ENCODE measurements at regions not wholly inside any gene's neighbourhood (a gene's known extent, or its start where the extent isn't known, plus 50 kb on each side); places are given as distances from the start of the nearest gene placed in this dataset.
A peak's percentile ranks its signal among the peaks of the same experiment; 100 is the strongest.

DNA sequence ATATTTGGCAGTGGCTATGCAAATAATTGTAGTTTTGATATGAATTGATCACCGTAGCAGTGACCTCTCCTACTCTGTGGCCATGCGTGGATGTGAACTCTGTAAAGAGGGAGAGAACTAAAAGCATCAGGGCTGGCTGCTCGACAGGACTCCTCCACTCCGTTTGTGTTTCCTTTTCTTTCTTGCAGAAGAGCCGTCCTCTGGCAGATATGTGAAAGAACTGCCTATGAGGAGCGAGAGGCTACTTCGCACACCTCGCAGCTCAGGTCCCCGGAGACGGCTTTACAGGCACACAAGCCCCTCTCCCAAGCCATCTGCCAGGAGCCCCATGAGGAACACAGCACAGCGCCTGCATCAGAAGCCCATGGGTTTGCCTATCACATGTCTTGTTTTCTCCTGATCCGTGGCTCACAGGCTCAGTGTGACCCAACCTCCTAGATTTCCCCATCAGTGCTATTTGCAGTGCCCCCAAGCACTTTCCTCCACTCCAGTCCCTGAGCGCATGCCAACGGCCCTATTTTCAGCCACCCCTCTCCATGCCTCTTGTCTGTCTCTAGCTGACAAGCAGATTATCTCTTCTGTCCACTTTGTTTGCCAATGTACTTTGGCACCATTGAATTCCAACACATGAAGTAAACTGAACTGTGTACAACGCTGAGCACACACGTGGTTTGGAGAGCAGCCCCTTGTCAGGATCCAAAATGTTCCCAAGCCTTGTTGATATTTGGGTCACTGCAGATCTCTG is 164.3 kb upstream of the AKR1E2 start:
- DNase-seq = no peak

DNA sequence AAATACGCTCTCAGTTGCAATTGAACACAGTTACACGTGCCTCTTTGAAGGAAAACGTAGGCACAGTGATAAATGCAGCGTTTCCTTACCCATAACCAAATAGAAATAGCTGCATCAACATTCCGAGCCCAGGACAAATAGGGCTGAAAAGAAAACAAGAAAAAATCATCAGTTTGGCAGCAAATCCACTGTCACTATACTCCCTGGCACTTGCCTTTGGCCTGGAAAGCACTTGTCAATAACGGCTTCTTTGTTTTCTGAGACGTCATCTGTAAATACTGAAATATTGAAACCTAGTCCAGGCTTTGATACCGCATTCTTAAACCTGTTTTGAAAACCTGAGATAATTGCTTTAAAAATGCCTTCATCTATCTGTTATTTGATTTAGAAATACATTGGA is 167.2 kb upstream of the AKR1E2 start:
- DNase-seq = no peak

DNA sequence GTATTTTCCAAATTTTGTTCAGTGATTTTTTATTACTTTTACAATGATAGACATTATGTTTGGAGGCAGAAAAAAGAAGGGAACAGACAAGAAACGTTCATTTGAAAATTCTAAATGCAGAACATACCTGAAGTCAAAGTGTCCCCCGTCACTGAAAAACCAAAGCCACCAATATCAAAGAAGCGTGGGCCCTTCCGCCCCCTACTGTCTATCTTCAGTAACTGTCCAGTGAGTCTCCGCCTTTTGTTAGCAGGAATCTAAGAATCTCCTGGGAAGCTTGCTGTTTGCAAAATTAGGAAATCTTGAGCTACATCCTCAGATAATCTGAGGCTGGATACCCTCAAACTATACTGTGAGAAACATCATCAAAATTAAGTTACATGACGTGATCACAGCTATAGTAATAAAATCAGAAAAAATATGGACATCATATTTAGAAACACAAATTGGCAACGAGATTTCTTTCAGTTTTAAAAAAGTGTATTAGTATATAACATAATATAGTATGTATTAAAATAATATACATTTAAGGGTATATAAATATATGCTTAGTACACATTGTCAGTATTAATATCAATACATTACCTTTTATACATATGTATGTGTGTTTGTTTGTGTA is 169.3 kb upstream of the AKR1E2 start:
- peak; percentile 18 for DNase-seq

DNA sequence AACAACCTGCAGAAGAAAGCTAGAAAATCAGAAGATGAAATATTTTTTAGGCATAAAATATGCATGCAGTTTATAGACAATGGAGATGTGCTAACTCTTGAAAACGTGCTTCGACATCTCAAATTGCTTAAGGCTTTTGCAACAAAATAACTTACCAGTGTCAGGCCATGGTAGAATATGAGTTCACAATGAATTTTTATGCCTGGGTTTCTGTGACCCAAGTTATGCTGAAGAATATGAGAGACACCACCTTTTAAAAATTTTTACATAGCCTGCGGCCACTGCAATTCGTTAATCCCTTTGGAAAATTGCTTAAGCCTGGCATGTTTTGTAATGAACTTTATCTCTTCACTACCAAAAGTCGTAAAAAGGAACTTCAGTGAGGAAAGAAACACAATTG is 170.1 kb upstream of the AKR1E2 start:
- DNase-seq = no peak

DNA sequence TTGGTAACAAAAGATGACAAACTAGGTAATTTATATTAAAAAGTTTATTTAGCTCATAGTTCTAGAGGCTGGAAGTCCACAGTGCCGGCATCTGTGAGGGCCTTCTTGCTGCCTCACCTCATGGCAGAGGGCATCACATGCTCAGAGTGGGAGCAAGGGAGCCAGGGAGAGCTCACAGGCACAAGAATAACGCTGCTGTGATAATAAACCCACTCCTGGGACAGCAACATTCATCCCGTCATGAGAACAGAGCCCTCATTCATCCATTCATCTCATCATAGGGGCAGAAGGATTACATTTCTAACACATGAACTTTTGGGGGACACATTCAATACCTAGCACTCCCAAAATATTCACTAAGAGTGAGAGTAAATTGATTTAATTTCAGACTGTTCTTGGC is 170.6 kb upstream of the AKR1E2 start:
- no peak for DNase-seq

DNA sequence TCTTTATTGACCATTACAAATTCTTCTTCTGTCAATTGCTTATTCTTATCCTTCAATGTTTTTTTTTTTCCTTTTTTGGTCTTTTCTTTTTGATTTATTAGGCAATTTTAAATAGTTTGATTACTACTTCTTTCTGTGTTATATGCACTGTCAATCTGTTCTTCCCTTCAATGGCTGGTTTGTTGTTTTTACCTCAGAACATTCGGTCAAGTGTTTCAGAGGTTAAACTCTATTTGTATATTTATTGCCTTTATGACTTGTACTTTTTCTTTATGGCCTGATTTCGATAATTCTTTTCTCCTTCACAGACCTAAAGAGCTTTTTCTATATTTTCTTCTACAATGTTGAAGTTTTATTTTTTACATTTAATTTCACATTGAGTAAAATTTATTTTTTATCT is 171.5 kb upstream of the AKR1E2 start:
- DNase-seq = no peak

DNA sequence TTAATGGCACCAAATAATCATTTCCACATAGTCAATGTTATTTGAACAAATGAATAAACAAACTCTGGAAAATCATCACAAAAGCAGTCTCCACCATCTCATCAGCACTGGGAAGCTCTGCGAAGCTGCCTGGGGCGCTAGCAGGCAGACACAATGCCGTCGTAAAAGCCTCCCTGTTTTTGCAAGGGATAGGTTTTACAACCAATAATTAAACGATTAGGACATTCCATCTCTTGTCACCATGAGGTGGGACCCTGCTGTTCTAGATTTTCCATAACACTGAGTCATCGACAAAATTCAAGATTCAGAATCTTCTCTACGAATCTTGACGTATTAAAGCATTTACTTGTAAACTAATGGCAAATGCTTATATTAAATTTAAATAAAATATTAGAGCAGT is 172.8 kb upstream of the AKR1E2 start:
- DNase-seq = peak; percentile 60

DNA sequence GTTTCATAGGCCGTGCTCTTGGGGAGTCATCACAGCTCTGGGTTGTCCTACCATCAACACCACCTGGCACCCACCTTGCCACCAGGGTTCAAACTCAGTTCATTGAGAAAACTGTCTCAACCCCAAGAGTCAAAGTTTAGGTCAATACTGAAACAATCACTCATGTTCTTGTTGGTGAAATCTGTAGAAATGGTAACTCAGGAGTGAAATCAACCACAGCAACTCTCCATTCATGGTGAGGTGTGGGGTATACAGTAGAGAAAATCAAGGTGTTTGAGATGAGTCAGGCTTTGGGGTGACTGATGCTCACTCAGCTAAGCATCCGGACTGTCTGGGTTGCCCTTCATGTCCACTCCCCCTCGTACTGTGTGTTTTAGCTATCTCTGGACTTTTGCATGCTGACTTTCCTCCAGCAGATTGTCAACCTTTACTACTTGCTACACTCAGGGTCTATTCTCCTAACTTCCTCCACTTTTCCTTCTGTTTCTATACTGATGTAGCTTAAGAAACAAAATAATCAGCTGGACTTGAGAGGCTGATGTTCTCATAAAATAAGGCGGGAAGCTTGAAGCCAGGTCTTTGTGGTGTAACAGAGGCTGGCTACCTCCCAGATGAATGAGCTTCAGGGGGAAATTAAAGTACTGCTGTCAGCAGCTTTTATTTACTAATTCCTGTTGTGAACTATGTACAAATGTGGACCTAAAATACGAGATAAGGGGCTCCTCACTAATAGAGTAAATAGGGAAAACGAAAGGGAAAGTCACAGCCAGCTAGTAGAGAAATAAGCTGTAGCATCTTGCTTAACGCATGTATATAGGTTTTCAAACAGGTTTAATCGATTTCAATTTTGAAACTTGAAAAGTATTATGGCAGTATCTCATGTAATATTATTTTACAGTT is 173.6 kb upstream of the AKR1E2 start:
- DNase-seq = no peak

DNA sequence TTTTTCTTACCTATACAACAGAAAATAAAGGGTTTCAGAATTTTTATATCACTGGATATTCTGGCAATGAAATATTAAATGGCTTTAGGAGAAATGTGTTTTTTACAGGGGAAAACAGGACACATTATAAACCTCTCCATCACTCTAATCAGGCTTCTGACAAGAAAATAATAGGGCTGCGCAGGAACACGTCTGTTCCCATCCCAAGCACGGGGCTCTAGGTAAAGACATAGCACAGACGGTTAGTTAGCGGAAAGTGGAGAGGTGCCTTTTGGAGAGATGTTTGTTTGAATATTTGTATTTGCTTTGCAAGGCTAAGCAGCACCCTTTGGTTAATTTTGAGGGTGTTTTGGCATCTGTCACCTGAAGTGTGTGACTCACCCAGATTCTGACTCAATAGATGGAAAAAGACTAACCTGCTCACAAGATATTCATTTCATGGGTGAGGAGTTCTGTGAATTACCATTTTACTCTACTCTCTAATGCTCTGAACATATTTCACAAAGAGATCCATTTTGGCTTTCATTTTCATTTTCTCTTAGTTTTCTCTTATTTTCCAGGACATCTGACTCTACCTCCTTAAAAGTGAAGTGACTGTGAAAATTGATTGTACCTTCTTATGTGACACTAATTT is 174.5 kb upstream of the AKR1E2 start:
- DNase-seq = peak; percentile 22

DNA sequence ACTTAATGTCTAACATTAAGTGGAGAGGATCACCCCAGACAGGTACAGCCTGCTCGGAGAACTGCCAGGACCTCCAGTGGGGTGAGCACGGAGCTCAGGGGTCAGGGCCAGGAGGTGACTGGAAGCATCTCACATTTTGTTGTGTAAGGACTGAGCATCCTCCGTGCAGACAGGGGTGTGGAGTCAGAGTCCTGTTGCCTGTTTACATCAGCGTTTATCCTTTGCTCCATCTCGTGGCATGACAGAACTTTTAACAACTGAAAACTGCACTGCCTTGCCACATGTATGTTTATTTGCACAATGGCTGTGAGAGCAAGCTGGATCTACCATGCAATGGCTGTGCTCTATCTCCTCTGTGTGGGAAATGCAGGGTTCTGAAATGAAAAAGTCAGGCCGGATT is 175.4 kb upstream of the AKR1E2 start:
- no peak for DNase-seq

DNA sequence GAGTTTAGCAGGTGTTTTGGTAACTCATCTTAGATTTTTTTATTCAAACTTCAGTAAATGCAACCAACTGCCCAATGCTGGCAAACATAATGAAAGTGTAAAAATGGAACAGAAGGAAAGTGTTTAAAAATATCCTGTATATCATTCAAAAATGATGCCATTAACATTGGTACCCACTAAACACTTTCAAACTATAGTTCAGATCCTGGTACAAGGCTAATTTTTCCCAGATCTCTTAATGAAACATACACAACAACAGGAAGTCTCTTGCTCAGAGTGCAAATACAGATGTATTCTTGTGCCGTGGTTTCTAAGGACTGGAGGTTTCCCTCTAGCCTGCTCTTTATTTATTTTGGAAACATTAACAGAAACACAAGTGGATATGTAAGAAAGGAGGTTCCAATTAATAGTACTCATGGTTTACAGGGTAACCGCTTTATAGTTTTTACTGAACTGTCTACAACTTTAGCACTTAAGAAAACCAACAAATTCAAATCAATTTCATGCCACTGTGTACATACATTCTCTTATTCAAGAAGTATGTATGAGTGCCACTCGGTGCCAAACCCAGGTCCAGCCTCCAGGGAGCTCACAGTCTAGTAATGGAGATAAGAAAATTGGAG is 176.0 kb upstream of the AKR1E2 start:
- no peak for DNase-seq

DNA sequence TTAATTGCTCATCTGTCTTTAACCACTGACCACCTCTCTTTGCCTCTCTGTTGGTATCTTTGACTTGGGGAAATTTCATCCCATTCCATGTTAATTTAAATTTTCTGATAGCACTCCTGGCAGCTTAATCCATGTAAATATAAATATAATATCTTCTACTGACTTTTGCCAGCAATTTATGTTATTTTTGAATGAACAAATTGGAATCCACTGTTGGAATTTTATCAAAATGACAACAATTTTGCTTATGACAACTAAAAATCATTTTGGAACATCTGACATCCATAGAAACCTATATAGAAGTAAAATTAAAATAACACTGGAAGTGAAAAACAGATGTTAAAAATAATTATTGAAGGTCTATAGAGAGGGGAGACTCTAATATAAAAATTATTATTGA is 176.5 kb upstream of the AKR1E2 start:
- no peak for DNase-seq

DNA sequence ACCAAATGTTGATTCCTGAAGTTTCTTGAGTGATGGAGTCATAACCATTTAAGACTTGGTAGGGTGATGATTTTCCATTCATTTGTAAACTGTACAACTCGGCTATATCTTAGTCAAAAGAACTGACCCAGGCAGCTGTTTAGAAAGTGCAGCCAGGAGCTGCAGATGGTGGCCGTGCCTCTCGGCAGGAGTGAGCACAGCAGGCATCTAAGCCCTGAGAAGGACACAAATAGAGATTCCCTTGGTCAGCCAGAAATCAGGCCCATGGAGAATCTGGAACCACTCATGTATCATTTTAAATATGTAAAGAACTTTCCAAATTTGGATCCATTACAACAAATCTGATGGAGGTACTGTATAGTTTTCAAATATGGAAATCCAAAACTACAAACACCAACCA is 177.0 kb upstream of the AKR1E2 start:
- no peak for DNase-seq

DNA sequence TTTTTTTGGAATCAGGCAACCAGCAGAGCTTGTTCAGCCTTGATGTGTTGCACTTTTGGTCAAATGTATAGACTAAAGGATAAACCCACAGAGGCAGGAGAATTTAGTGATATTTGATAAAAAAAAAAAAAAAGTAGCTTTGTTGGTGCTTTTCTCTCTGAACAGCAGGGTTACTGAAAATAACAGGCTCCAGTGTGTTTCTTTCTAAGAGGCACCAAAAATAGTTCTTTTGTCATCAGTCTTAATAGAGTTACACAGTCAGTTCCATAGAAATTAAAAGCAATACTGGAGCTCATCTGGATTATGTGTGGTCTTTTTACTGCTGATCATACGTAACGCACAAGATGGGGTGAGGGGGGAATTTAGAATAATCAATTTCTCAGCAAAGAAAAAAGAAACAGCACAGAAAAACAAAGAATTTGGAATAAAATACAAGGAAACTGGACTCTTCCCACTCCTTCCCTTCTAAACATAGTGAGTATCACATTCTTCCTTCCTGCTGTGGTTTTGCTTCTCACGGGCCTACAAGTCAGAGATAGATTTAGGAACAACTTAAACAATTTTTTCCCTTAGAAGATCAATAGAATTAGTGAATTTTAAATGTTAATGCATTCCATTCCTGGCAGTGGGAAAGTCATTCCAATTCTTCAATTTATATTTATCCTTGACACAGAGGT is 178.8 kb upstream of the AKR1E2 start:
- DNase-seq = no peak

DNA sequence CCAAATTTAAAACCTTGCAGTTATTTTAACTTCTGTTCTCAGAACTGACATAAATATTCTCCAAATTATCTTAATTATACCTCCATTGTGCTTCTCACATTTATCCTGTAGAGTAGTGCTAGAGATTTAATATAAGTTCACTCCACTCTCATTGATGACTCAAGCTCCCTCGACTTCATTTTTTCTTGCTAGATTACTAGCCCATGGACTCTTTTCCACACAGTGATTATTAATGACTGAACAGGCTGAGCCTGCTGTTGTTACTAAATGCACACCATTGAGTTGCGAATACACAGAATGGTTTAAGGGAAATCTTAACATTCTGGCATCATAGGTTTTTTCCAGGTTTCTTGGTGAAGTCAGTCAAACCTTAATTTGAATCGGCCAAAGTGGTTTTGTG is 179.5 kb upstream of the AKR1E2 start:
- DNase-seq = no peak

DNA sequence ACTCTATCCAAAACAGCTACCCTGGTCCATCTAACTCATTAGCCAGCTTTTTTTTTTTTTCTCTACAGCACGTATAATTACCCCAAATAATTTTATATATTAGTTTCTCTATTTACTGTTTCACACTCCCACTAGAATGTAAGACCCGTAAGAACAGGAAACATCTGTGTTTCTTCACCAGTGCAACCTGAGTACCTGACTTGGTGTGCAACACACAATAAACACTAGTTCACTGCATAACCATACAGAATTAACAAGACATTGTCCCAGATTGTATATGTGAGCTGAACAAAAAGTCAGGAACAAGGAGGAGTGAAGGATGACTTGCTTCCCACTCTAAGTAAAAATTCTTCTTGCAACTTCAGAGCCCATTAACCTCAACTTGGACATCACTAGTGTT is 180.2 kb upstream of the AKR1E2 start:
- DNase-seq = no peak

DNA sequence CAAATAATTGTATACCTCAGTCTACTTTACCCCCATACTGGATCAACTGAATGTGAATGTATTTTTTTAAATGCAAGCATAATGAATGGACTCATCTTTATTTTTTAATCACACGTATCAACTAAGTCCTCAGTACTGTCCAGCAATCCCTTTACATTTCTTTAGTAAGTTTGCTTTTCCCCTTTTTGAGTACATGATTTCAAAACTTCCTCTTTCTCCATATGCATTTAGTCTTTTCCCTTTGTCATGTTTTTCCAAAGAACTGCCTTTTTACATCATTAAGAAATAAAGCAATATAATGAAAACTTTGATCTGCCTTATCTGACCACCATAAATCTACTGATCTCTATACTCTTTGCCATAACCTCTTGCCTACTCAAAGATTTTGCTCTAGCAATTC is 182.5 kb upstream of the AKR1E2 start:
- DNase-seq = no peak

DNA sequence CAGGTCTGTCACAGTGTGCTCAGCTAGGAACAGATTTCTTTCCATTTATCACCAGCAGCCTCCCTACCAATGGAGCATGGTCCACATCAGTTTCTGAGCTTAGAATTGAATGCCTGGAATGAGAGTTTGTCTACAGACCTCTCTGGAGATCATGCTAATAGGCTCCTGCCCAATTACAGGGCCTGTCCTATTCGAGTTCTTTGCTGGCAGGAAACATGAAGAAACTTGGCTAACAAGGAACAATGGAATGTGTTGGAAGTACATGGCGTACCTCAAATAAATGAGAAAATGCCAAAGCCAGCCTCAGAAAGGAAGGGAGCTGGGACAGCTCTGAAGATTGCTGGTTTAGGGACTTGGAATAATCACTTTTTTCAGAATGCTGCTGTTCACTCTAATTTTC is 186.0 kb upstream of the AKR1E2 start:
- DNase-seq = no peak

DNA sequence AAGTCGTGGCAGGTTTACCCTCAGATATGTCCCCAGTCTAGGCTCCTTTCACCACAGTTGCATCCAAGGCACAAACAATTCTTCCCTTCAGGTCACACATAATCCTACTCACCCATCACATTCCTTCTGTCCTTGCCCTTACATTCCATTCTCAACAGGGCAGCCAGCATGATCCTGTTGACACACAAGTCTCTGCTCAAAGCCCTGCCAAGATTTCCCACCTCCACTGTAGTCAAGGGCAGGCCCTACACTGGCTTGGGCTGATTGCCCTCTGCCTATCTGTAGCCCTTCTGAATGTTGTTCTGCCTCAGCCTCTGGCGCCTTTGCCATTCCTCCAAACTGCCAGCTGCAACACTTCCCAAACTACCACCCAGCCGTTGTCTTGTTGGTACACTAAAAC is 187.9 kb upstream of the AKR1E2 start:
- no peak for DNase-seq

DNA sequence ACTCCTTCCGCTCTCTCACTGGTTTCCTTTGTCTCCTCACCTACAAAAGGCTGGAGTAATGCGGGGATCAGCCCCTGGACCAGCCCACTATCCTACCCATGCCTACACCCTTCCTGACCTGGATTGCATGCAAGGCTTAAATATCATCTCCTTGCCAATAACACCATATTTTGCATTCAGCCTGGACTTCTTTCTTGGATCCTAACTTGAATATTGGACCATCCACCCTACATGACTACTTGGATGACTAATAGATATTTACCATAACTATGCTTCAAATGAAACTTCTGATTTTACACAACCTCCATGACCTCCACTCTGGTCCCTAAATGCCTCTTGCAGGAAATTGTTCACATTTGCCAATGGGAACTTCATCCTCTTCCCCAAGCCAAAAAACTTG is 188.3 kb upstream of the AKR1E2 start:
- DNase-seq = no peak

DNA sequence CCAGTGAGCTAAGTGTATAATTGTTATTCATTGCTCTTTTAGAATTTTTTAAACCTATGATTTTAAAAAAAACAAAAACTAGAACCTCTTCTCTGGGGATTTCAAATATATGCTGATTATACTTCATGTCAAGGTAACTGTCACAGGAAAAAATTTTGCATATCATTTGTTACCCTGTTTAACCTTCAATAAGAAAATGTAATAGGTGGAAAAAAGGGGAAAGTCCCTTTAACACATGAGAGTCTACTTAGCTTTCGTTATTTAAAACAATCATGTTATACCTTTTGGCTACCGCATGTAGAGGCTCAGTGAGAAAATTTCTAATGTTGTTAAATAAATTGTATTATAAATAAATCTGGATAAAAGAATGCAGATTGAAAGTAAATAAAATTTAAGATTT is 190.1 kb upstream of the AKR1E2 start:
- DNase-seq = no peak

DNA sequence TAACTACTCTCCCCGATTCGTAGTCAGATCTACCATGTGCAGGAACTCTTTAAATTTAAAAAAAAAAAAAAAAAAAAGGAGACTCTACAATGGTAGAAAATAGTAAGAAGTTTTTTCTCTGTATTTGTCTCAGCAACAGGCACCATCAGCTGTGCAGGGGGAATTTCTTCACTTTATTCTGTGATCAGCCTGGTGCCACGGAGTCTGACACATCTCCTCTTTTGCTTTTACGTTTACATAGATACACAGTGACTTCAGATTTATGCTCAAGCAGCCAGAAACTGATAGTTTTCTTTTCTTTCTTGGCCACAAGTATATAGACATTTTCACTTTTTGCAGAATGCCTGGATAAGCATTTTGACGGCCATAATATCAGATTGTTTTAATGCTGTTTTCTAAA is 190.6 kb upstream of the AKR1E2 start:
- DNase-seq = no peak

DNA sequence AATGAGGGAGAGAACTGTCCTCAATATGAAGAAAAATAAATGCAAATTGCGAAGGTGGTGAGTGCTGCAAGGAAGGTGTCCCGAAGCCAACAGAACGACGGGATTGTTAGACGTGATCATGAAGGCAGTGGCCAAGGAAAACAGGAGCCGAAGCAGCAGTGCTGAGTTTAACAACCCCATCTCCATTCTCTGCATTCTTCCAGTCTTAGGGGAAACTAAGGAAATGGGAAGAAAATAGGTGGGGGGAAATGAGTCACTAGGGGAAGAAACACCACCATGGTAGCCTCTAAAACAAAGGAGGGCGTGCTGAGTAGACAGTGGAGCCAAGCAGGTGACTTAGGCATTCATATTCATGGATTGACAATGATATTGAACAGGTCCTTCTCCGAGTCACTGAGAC is 192.2 kb upstream of the AKR1E2 start:
- no peak for DNase-seq

Data from COR-L47 (cell line).